ENCODE measurements at regions not wholly inside any gene's neighbourhood (a gene's known extent, or its start where the extent isn't known, plus 50 kb on each side); places are given as distances from the start of the nearest gene placed in this dataset.

GRCh38 chr4:3355266-3355748 lies 62.5 kb downstream of the RGS12 start:
- no peak for TF ChIP-seq CTCF (IDR thresholded peaks at IDR 0.05; ENCODE audit: low read depth, low read length, missing control alignments)
- H3K4me3 ChIP-seq (ENCODE audit: low read depth, low read length), result no peak overlapping the region
- peak; percentile 64 for DNase-seq (ENCODE audit: low read depth)

- DNase-seq (ENCODE audit: low read depth), result no peak
- TF ChIP-seq CTCF (IDR thresholded peaks at IDR 0.05; ENCODE audit: low read depth, low read length, missing control alignments), result no peak
- no peak overlapping the region for H3K4me3 ChIP-seq (ENCODE audit: low read depth, low read length)
Observed at GRCh38 chr4:3358656-3359055, 65.8 kb downstream of the RGS12 start.

- no peak for DNase-seq (ENCODE audit: low read depth)
- TF ChIP-seq CTCF (IDR thresholded peaks at IDR 0.05; ENCODE audit: low read depth, low read length, missing control alignments), result no peak
- no peak overlapping the region for H3K4me3 ChIP-seq (ENCODE audit: low read depth, low read length)
Observed at GRCh38 chr4:3360777-3361176, 68.0 kb downstream of the RGS12 start.

- H3K4me3 ChIP-seq (ENCODE audit: low read depth, low read length), result no peak overlapping the region
- no peak for TF ChIP-seq CTCF (IDR thresholded peaks at IDR 0.05; ENCODE audit: low read depth, low read length, missing control alignments)
- no peak for DNase-seq (ENCODE audit: low read depth)
Observed at GRCh38 chr4:3361406-3361805, 68.6 kb downstream of the RGS12 start.

GRCh38 chr4:3361896-3362295 lies 69.1 kb downstream of the RGS12 start:
- DNase-seq (ENCODE audit: low read depth), result no peak
- no peak overlapping the region for H3K4me3 ChIP-seq (ENCODE audit: low read depth, low read length)
- TF ChIP-seq CTCF (IDR thresholded peaks at IDR 0.05; ENCODE audit: low read depth, low read length, missing control alignments), result no peak

GRCh38 chr4:3362431-3363287 lies 69.8 kb downstream of the RGS12 start:
- no peak for DNase-seq (ENCODE audit: low read depth)
- TF ChIP-seq CTCF (IDR thresholded peaks at IDR 0.05; ENCODE audit: low read depth, low read length, missing control alignments), result no peak
- H3K4me3 ChIP-seq (ENCODE audit: low read depth, low read length), result no peak overlapping the region
